ENCODE measurements at regions not wholly inside any gene's neighbourhood (a gene's known extent, or its start where the extent isn't known, plus 50 kb on each side); places are given as distances from the start of the nearest gene placed in this dataset.

GRCh38 chr11:2083411-2083810, 55.8 kb downstream of the IGF2 start:
- DNase-seq = no peak

- peak in 1 of 5 donors; percentile 77 for DNase-seq
Measured at GRCh38 chr11:2077061-2077802, 62.0 kb downstream of the IGF2 start.

- no peak for DNase-seq
Measured at GRCh38 chr11:2076441-2076840, 62.7 kb downstream of the IGF2 start.

GRCh38 chr11:2074266-2074825, 64.8 kb downstream of the IGF2 start:
- no peak for DNase-seq

- no peak for DNase-seq
Measured at GRCh38 chr11:2072551-2073261, 66.5 kb downstream of the IGF2 start.

- no peak for DNase-seq
Measured at GRCh38 chr11:2071748-2072385, 67.3 kb downstream of the IGF2 start.
